ENCODE measurements at regions not wholly inside any gene's neighbourhood (a gene's known extent, or its start where the extent isn't known, plus 50 kb on each side); places are given as distances from the start of the nearest gene placed in this dataset.

DNA sequence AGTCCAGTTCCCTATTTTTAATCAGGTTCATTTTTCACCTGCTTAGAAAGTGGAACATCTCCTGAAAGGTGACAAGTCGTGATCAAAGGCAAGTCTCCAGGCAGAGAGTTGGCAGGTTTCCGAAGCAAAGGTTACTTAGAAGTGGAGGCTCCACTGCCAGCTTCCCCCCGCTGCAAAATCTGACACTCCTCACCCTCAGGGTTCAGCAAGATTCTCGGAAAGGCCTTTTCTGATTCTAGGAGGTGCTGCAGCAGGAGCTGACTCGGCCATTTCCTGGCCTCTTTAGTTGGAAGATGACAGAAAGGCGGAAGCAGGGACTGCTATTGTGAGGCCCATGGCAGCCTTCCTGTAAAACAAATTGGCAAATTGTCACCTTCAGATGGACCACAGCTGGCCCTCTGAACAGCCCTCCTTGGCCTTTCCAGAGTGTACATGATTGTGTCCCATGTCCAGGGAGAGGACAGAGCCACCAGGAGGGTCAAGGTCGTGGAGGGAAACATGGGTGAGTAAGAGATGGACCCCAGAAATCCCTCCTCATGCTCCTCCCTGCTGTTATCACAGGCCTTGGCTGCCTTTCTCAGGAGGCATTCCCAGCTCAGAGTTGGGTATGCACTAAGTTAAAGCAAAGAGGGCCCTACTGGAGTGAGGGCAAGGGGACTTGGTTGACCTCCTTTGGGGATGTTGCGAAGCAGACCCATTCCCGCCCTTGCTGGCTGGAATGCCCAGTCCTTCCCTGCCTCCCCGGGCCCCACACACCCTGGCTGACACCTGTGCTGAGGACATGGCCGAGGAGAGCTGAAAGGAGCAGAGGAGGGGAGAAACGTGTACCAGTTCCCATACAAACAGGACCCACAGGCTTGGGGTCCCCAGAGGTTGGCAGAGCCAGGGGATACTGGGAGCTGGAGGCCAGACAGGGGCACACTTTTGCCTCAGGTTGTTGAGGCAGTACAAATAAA, 115.5 kb upstream of the IRF2BP2 start (continued):
- TF ChIP-seq FIP1L1 (IDR thresholded peaks at IDR 0.05; ENCODE audit: borderline replicate concordance, insufficient read depth, low read depth, low read length) (0 out of 2 replicates have a peak, but pooled peaks have one; percentile 43), ZNF501 (CRISPR knock-in tag; IDR thresholded peaks at IDR 0.05) (no peak; the same call in 1 of the 2 replicates), ESRRA (CRISPR knock-in tag; IDR thresholded peaks at IDR 0.05; ENCODE audit: low read depth) (no peak; the same call in 1 of the 2 replicates), ZNF75D (CRISPR knock-in tag; IDR thresholded peaks at IDR 0.05; ENCODE audit: borderline replicate concordance) (no peak), ZZZ3 (CRISPR knock-in tag; IDR thresholded peaks at IDR 0.05; ENCODE audit: borderline replicate concordance) (no peak), ZNF619 (CRISPR knock-in tag; IDR thresholded peaks at IDR 0.05) (0 out of 2 replicates have a peak, but pooled peaks have one; percentile 42), ZNF788 (CRISPR knock-in tag; IDR thresholded peaks at IDR 0.05; ENCODE audit: borderline replicate concordance) (no peak), FOSL1 (CRISPR knock-in tag; IDR thresholded peaks at IDR 0.05; ENCODE audit: borderline replicate concordance) (no peak), DNMT1 (CRISPR knock-in tag; IDR thresholded peaks at IDR 0.05) (no peak), MIER3 (CRISPR knock-in tag; IDR thresholded peaks at IDR 0.05; ENCODE audit: borderline replicate concordance) (no peak), CREM (IDR thresholded peaks at IDR 0.05) (no peak), CREM (CRISPR knock-in tag; IDR thresholded peaks at IDR 0.05) (no peak), KAT7 (CRISPR knock-in tag; IDR thresholded peaks at IDR 0.05; ENCODE audit: borderline replicate concordance) (no peak), ZNF841 (CRISPR knock-in tag; IDR thresholded peaks at IDR 0.05; ENCODE audit: borderline replicate concordance) (no peak), ZFP1 (CRISPR knock-in tag; IDR thresholded peaks at IDR 0.05) (no peak), NR3C1 (CRISPR knock-in tag; IDR thresholded peaks at IDR 0.05) (no peak), DNMT3B (CRISPR knock-in tag; conservative IDR thresholded peaks at IDR 0.05) (no peak), STAG1 (CRISPR knock-in tag; IDR thresholded peaks at IDR 0.05) (no peak; the same call in 1 of the 2 replicates)
- TF ChIP-seq, protein P1, sequence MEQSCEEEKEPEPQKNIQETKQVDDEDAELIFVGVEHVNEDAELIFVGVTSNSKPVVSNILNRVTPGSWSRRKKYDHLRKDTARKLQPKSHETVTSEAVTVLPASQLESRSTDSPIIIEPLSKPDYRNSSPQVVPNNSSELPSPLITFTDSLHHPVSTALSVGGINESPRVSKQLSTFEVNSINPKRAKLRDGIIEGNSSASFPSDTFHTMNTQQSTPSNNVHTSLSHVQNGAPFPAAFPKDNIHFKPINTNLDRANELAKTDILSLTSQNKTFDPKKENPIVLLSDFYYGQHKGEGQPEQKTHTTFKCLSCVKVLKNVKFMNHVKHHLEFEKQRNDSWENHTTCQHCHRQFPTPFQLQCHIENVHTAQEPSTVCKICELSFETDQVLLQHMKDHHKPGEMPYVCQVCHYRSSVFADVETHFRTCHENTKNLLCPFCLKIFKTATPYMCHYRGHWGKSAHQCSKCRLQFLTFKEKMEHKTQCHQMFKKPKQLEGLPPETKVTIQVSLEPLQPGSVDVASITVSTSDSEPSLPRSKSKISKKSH (CRISPR knock-in tag; IDR thresholded peaks at IDR 0.05; ENCODE audit: borderline replicate concordance) = no peak
- TF ChIP-seq, protein P2, sequence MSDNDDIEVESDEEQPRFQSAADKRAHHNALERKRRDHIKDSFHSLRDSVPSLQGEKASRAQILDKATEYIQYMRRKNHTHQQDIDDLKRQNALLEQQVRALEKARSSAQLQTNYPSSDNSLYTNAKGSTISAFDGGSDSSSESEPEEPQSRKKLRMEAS (IDR thresholded peaks at IDR 0.05) = no peak
- TF ChIP-seq, protein P3, sequence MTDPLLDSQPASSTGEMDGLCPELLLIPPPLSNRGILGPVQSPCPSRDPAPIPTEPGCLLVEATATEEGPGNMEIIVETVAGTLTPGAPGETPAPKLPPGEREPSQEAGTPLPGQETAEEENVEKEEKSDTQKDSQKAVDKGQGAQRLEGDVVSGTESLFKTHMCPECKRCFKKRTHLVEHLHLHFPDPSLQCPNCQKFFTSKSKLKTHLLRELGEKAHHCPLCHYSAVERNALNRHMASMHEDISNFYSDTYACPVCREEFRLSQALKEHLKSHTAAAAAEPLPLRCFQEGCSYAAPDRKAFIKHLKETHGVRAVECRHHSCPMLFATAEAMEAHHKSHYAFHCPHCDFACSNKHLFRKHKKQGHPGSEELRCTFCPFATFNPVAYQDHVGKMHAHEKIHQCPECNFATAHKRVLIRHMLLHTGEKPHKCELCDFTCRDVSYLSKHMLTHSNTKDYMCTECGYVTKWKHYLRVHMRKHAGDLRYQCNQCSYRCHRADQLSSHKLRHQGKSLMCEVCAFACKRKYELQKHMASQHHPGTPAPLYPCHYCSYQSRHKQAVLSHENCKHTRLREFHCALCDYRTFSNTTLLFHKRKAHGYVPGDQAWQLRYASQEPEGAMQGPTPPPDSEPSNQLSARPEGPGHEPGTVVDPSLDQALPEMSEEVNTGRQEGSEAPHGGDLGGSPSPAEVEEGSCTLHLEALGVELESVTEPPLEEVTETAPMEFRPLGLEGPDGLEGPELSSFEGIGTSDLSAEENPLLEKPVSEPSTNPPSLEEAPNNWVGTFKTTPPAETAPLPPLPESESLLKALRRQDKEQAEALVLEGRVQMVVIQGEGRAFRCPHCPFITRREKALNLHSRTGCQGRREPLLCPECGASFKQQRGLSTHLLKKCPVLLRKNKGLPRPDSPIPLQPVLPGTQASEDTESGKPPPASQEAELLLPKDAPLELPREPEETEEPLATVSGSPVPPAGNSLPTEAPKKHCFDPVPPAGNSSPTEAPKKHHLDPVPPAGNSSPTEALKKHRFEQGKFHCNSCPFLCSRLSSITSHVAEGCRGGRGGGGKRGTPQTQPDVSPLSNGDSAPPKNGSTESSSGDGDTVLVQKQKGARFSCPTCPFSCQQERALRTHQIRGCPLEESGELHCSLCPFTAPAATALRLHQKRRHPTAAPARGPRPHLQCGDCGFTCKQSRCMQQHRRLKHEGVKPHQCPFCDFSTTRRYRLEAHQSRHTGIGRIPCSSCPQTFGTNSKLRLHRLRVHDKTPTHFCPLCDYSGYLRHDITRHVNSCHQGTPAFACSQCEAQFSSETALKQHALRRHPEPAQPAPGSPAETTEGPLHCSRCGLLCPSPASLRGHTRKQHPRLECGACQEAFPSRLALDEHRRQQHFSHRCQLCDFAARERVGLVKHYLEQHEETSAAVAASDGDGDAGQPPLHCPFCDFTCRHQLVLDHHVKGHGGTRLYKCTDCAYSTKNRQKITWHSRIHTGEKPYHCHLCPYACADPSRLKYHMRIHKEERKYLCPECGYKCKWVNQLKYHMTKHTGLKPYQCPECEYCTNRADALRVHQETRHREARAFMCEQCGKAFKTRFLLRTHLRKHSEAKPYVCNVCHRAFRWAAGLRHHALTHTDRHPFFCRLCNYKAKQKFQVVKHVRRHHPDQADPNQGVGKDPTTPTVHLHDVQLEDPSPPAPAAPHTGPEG (CRISPR knock-in tag; IDR thresholded peaks at IDR 0.05) = no peak
